Esophagus squamous epithelium (tissue), 4 donors: ENCODE measurements at regions not wholly inside any gene's neighbourhood (a gene's known extent, or its start where the extent isn't known, plus 50 kb on each side); places are given as distances from the start of the nearest gene placed in this dataset.

ENCODE experiments used
- CTCF ChIP-seq, 6 experiments: fragments of 450-650 bp in 4 of 6; fragments of 200-600 bp in 2 of 6; sonication (generic) in 2 of 6; IDR thresholded peaks; one replicate each; pipeline ENCODE4 v1.5.1; 2016 to 2019; ENCODE audit warnings: antibody characterized with exemption in 6 of 6, mild to moderate bottlenecking in 4 of 6, moderate library complexity in 4 of 6
- POLR2A ChIP-seq, 4 donors: fragments of 450-650 bp; IDR thresholded peaks; one replicate each; pipeline ENCODE4 v1.6.1; 2017; ENCODE audit warnings: antibody characterized with exemption in 4 of 4, mild to moderate bottlenecking in 4 of 4, moderate library complexity in 3 of 4

GRCh38 chr9:79289856-79290255 lies 281.9 kb upstream of the TLE4 start:
- TF ChIP-seq POLR2A (IDR thresholded peaks at IDR 0.05) (no peak), CTCF (IDR thresholded peaks at IDR 0.05) (no peak)
